ENCODE measurements at regions not wholly inside any gene's neighbourhood (a gene's known extent, or its start where the extent isn't known, plus 50 kb on each side); places are given as distances from the start of the nearest gene placed in this dataset.

DNA sequence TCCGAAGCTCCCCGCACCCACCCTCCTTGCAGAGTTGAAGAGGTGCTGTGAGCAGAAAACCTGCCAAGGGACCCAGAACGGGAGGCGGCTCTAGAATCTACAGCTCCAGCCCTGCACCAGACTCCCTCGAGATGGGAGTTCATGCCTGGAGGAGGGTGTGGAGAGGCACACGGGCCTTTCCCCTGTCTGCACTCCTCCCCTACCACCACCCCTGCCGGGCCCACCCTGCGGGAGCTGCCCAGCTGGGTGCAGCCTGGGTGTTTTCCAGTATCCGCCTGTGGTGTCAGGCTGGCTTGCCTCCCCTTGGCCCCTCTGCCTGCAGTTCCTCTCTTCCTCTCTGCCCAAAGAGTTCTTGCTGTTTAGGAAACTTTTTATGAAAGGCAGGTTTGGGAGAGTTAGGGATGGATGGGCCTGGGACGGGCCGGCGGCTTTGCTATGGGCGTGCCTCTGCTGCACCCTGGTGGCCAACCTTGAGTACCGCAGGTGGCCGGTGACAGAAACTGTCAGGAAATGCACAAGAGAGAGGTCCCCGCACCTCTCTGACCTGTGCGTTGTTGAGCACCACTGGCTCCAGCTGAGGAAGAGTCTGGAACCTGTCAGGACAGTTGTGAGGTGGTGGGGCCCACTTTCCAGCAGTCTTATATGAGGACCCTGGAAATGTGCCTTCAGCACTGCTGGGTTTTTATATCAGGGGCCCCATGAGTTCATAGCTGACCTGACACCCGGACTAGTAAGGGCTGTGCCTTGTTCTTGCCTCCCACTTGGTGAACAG, 354.1 kb downstream of the SEC14L1 start (continued):
- TF ChIP-seq, protein P1, sequence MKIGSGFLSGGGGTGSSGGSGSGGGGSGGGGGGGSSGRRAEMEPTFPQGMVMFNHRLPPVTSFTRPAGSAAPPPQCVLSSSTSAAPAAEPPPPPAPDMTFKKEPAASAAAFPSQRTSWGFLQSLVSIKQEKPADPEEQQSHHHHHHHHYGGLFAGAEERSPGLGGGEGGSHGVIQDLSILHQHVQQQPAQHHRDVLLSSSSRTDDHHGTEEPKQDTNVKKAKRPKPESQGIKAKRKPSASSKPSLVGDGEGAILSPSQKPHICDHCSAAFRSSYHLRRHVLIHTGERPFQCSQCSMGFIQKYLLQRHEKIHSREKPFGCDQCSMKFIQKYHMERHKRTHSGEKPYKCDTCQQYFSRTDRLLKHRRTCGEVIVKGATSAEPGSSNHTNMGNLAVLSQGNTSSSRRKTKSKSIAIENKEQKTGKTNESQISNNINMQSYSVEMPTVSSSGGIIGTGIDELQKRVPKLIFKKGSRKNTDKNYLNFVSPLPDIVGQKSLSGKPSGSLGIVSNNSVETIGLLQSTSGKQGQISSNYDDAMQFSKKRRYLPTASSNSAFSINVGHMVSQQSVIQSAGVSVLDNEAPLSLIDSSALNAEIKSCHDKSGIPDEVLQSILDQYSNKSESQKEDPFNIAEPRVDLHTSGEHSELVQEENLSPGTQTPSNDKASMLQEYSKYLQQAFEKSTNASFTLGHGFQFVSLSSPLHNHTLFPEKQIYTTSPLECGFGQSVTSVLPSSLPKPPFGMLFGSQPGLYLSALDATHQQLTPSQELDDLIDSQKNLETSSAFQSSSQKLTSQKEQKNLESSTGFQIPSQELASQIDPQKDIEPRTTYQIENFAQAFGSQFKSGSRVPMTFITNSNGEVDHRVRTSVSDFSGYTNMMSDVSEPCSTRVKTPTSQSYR (CRISPR knock-in tag; IDR thresholded peaks at IDR 0.05; ENCODE audit: borderline replicate concordance): 0 out of 2 replicates have a peak, but pooled peaks have one; percentile 5
- TF ChIP-seq, protein P2, sequence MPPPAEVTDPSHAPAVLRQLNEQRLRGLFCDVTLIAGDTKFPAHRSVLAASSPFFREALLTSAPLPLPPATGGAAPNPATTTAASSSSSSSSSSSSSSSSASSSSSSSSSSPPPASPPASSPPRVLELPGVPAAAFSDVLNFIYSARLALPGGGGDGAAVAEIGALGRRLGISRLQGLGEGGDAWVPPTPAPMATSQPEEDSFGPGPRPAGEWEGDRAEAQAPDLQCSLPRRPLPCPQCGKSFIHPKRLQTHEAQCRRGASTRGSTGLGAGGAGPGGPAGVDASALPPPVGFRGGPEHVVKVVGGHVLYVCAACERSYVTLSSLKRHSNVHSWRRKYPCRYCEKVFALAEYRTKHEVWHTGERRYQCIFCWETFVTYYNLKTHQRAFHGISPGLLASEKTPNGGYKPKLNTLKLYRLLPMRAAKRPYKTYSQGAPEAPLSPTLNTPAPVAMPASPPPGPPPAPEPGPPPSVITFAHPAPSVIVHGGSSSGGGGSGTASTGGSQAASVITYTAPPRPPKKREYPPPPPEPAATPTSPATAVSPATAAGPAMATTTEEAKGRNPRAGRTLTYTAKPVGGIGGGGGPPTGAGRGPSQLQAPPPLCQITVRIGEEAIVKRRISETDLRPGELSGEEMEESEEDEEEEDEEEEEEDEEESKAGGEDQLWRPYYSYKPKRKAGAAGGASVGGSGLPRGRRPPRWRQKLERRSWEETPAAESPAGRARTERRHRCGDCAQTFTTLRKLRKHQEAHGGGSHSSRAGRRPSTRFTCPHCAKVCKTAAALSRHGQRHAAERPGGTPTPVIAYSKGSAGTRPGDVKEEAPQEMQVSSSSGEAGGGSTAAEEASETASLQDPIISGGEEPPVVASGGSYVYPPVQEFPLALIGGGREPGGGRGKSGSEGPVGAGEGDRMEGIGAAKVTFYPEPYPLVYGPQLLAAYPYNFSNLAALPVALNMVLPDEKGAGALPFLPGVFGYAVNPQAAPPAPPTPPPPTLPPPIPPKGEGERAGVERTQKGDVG (CRISPR knock-in tag; IDR thresholded peaks at IDR 0.05; ENCODE audit: borderline replicate concordance): 0 out of 2 replicates have a peak, but pooled peaks have one; percentile 74
- TF ChIP-seq ZBTB8A (CRISPR knock-in tag; IDR thresholded peaks at IDR 0.05; ENCODE audit: borderline replicate concordance, low read depth) (no peak), BCL6 (CRISPR knock-in tag; IDR thresholded peaks at IDR 0.05) (peak; percentile 67; the same call in 1 of the 2 replicates), ZNF263 (CRISPR knock-in tag; IDR thresholded peaks at IDR 0.05) (peak; percentile 58), ZNF274 (CRISPR knock-in tag; IDR thresholded peaks at IDR 0.05) (peak; percentile 79), ZNF614 (CRISPR knock-in tag; IDR thresholded peaks at IDR 0.05; ENCODE audit: borderline replicate concordance) (peak; percentile 37; the same call in 1 of the 2 replicates), IRF2 (CRISPR knock-in tag; IDR thresholded peaks at IDR 0.05) (peak; percentile 71), KMT2A (CRISPR knock-in tag; IDR thresholded peaks at IDR 0.05) (peak; percentile 44; the same call in 1 of the 2 replicates), ZNF343 (CRISPR knock-in tag; IDR thresholded peaks at IDR 0.05) (no peak), HOXA5 (CRISPR knock-in tag; IDR thresholded peaks at IDR 0.05) (peak; percentile 34; the same call in 1 of the 2 replicates), ARID2 (CRISPR knock-in tag; IDR thresholded peaks at IDR 0.05; ENCODE audit: borderline replicate concordance) (no peak), CC2D1A (CRISPR knock-in tag; IDR thresholded peaks at IDR 0.05) (0 out of 2 replicates have a peak, but pooled peaks have one; percentile 67), GATAD2A (CRISPR knock-in tag; IDR thresholded peaks at IDR 0.05) (0 out of 2 replicates have a peak, but pooled peaks have one; percentile 28), KDM5B (CRISPR knock-in tag; IDR thresholded peaks at IDR 0.05; ENCODE audit: borderline replicate concordance) (peak; percentile 73; the same call in 1 of the 2 replicates), ZFX (CRISPR knock-in tag; IDR thresholded peaks at IDR 0.05; ENCODE audit: low read depth) (peak; percentile 47; the same call in 1 of the 2 replicates), DNMT3B (CRISPR knock-in tag; conservative IDR thresholded peaks at IDR 0.05) (0 out of 2 replicates have a peak, but pooled peaks have one; percentile 47), ZMAT3 (CRISPR knock-in tag; conservative IDR thresholded peaks at IDR 0.05) (no peak)
- TF ChIP-seq, protein P3, sequence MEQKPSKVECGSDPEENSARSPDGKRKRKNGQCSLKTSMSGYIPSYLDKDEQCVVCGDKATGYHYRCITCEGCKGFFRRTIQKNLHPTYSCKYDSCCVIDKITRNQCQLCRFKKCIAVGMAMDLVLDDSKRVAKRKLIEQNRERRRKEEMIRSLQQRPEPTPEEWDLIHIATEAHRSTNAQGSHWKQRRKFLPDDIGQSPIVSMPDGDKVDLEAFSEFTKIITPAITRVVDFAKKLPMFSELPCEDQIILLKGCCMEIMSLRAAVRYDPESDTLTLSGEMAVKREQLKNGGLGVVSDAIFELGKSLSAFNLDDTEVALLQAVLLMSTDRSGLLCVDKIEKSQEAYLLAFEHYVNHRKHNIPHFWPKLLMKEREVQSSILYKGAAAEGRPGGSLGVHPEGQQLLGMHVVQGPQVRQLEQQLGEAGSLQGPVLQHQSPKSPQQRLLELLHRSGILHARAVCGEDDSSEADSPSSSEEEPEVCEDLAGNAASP (CRISPR knock-in tag; IDR thresholded peaks at IDR 0.05; ENCODE audit: borderline replicate concordance): 0 out of 2 replicates have a peak, but pooled peaks have one; percentile 38
- TF ChIP-seq, protein P4, sequence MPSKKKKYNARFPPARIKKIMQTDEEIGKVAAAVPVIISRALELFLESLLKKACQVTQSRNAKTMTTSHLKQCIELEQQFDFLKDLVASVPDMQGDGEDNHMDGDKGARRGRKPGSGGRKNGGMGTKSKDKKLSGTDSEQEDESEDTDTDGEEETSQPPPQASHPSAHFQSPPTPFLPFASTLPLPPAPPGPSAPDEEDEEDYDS (CRISPR knock-in tag; IDR thresholded peaks at IDR 0.05): 0 out of 2 replicates have a peak, but pooled peaks have one; percentile 17
- TF ChIP-seq, protein P5, sequence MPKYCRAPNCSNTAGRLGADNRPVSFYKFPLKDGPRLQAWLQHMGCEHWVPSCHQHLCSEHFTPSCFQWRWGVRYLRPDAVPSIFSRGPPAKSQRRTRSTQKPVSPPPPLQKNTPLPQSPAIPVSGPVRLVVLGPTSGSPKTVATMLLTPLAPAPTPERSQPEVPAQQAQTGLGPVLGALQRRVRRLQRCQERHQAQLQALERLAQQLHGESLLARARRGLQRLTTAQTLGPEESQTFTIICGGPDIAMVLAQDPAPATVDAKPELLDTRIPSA (CRISPR knock-in tag; IDR thresholded peaks at IDR 0.05; ENCODE audit: borderline replicate concordance): no peak

Data from HepG2 (cell line).